IPS-20b (cell line): ENCODE measurements at regions not wholly inside any gene's neighbourhood (a gene's known extent, or its start where the extent isn't known, plus 50 kb on each side); places are given as distances from the start of the nearest gene placed in this dataset.
A peak's percentile ranks its signal among the peaks of the same experiment; 100 is the strongest.
"Not testable (repeated sequence)": the region's sequence is repeated elsewhere in the genome, so short reads cannot be mapped to it uniquely, and the experiment has no call there.

Experiments used
- H3K27ac ChIP-seq: one replicate; pipeline ENCODE4 v1.5.1; 2013; ENCODE audit warnings: low read length
- H3K27me3 ChIP-seq: 2 replicates; pipeline ENCODE4 v1.6.1; 2013; ENCODE audit warnings: mild to moderate bottlenecking, low read length, inconsistent platforms; ENCODE audit not compliant: insufficient read depth
- H3K36me3 ChIP-seq: 2 replicates; pipeline ENCODE4 v1.6.1; 2013; ENCODE audit warnings: low read depth, mild to moderate bottlenecking, inconsistent platforms, low read length, moderate library complexity; ENCODE audit not compliant: insufficient read depth
- H3K4me1 ChIP-seq: 2 replicates; pipeline ENCODE4 v1.6.1; 2013; ENCODE audit warnings: mild to moderate bottlenecking, control low read depth, inconsistent platforms, low read length, moderate library complexity; ENCODE audit not compliant: insufficient read depth
- H3K4me3 ChIP-seq: 2 replicates; pipeline ENCODE4 v1.5.1; 2013; ENCODE audit warnings: mild to moderate bottlenecking, low read length, inconsistent platforms
- H3K9ac ChIP-seq: 2 replicates; pipeline ENCODE4 v1.6.1; 2013; ENCODE audit warnings: low read depth, mild to moderate bottlenecking, inconsistent platforms, low read length, moderate library complexity
- H3K9me3 ChIP-seq: 2 replicates; pipeline ENCODE4 v1.6.1; 2013; ENCODE audit warnings: mild to moderate bottlenecking, low read depth, low read length, inconsistent platforms; ENCODE audit not compliant: insufficient read depth

GRCh38 chr6:88408355-88408754 lies 242.2 kb upstream of the CNR1 start:
- not testable (repeated sequence) for H3K4me3 ChIP-seq, H3K4me1 ChIP-seq, H3K36me3 ChIP-seq, H3K27ac ChIP-seq, H3K9ac ChIP-seq, H3K9me3 ChIP-seq, H3K27me3 ChIP-seq

DNA sequence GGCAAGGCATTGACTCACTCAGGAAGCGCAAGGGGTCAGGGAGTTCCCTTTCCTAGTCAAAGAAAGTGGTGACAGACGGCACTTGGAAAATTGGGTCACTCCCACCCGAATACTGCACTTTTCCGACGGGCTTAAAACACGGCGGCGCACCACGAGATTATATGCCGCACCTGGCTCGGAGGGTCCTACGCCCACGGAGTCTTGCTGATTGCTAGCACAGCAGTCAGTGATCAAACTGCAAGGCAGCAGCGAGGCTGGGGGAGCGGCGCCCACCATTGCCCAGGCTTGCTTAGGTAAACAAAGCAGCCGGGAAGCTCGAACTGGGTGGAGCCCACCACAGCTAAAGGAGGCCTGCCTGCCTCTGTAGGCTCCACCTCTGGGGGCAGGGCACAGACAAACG lies 240.5 kb upstream of the CNR1 start:
- not testable (repeated sequence) for H3K9ac ChIP-seq, H3K36me3 ChIP-seq, H3K4me1 ChIP-seq, H3K27me3 ChIP-seq, H3K27ac ChIP-seq, H3K9me3 ChIP-seq
- peak overlapping the region; percentile 60; the same call in 1 of the 2 replicates for H3K4me3 ChIP-seq

- H3K9me3 ChIP-seq = no peaks in the 10 kb centered on the region
- H3K4me3 ChIP-seq = no peak overlapping the region
- no peak overlapping the region for H3K9ac ChIP-seq
- H3K27ac ChIP-seq = no peak overlapping the region
- H3K36me3 ChIP-seq = no peaks in the 10 kb centered on the region
- H3K27me3 ChIP-seq = no peaks in the 10 kb centered on the region
- no peaks in the 10 kb centered on the region for H3K4me1 ChIP-seq
Measured at GRCh38 chr6:88403486-88403885, 237.3 kb upstream of the CNR1 start.

DNA sequence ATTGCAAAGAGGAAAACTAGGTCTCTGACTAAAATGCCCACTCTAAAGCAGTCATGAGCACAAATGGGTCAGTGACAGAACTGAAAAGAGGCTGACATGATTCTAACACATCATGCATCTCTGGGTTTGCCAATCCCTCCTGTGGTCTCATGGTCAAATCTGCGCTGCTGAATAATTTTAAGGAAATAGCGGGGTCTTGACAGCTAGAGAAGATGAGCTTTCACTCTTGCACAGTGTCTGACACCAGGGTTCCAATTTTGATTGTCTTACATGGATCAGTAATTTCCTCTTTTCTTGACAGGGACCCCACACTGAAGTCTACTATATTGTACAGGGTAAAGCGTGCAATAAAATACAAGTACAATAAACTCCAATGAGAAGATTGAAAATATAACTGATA lies 236.8 kb upstream of the CNR1 start:
- Histone ChIP-seq H3K4me1 (no peaks in the 10 kb centered on the region), H3K36me3 (no peaks in the 10 kb centered on the region), H3K27me3 (no peaks in the 10 kb centered on the region), H3K4me3 (no peak overlapping the region), H3K27ac (no peak overlapping the region), H3K9me3 (no peaks in the 10 kb centered on the region), H3K9ac (no peak overlapping the region)

GRCh38 chr6:88390998-88391397 lies 224.9 kb upstream of the CNR1 start:
- H3K4me3 ChIP-seq, H3K27ac ChIP-seq, H3K9ac ChIP-seq, H3K27me3 ChIP-seq, H3K9me3 ChIP-seq, H3K4me1 ChIP-seq, H3K36me3 ChIP-seq: not testable (repeated sequence)

- H3K4me3 ChIP-seq = no peak overlapping the region
- H3K36me3 ChIP-seq = no peaks in the 10 kb centered on the region
- no peaks in the 10 kb centered on the region for H3K9me3 ChIP-seq
- no peak overlapping the region for H3K27ac ChIP-seq
- H3K4me1 ChIP-seq = no peaks in the 10 kb centered on the region
- H3K27me3 ChIP-seq = no peaks in the 10 kb centered on the region
- H3K9ac ChIP-seq = no peak overlapping the region
Measured at GRCh38 chr6:88388589-88388988, 222.4 kb upstream of the CNR1 start.

DNA sequence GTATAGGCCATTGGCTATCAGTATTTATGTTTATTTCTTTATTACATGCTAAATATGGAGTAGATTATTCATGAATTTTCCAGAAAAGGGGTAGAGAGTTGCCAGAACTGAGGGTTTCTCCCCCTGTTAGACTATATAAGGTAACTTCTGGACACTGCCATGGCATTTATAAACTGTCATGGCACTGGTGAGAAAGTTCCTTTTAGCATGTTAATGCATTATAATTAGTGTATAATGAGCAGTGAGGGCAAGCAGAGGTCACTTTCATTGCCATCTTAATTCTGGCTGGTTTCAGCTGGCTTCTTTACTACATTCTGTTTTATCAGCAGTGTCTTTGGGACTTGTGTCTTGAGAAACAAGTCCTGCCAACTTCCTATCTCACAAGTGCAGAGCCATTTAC lies 220.0 kb upstream of the CNR1 start:
- Histone ChIP-seq H3K27ac (no peak overlapping the region), H3K9ac (no peak overlapping the region), H3K9me3 (no peaks in the 10 kb centered on the region), H3K27me3 (no peaks in the 10 kb centered on the region), H3K36me3 (no peaks in the 10 kb centered on the region), H3K4me1 (peaks cover 7% of the 10 kb centered on the region), H3K4me3 (no peak overlapping the region)

GRCh38 chr6:88383183-88383582 lies 217.0 kb upstream of the CNR1 start:
- Histone ChIP-seq H3K9me3 (no peaks in the 10 kb centered on the region), H3K4me3 (no peak overlapping the region), H3K27ac (no peak overlapping the region), H3K27me3 (no peaks in the 10 kb centered on the region), H3K9ac (no peak overlapping the region), H3K4me1 (peaks cover 16% of the 10 kb centered on the region), H3K36me3 (no peaks in the 10 kb centered on the region)

DNA sequence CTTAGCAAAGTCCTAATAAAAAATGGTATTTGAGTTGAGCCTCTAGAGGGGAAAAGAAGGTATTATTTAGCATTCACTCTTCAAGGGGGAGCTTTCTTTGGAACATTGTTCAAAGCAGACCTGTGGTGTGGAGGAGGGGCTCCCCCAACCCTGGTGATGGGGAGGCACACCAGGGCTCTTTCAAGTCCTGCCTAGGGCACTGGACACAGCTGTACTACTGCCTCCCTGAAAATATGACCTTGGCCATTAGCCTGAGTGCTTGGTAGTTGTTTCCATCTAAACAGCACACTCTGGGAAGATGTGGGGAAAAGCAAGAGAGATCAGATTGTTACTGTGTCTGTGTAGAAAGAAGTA lies 215.1 kb upstream of the CNR1 start:
- peaks cover 16% of the 10 kb centered on the region for H3K4me1 ChIP-seq
- no peak overlapping the region for H3K27ac ChIP-seq

DNA sequence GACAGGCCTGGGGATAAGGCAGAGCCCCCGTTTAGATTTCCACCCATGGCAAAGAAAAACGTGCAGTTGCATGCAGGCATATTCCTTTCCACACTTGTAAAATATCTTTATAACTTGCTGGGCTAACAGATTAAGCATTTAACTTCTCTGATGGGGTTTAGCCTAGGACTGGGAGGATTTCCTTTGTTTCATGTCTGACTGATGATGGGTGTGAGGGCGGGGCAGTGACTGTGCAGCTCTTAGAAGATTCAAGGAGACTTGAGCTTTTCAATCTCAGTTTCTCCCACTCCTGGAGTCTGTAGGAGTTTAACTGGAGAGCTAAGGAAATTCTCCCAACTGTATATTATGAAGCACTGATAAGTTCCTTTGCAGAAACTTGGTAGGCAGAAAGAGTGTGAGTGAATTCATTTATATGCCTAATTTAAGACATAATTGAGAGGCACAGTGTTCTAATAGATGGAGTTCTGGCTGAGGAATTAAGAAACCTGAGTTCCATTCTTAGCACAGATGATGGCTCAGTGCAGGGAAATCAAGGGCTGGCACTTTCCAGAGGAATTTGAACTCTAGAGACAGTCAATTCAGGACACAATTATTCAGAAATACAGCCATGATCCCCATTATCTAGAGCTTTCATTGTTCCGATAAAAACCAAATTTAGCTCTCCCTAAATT lies 214.6 kb upstream of the CNR1 start:
- Histone ChIP-seq H3K36me3 (no peaks in the 10 kb centered on the region), H3K9me3 (no peaks in the 10 kb centered on the region), H3K4me1 (peaks cover 16% of the 10 kb centered on the region), H3K27ac (no peak overlapping the region), H3K9ac (peak overlapping the region; percentile 10; the same call in 1 of the 2 replicates), H3K4me3 (no peak overlapping the region; the same call in 1 of the 2 replicates), H3K27me3 (no peaks in the 10 kb centered on the region)

More for the DNA sequence above, 215.1 kb upstream of the CNR1 start:
- Histone ChIP-seq H3K9ac (peak overlapping the region; percentile 10; the same call in 1 of the 2 replicates), H3K36me3 (no peaks in the 10 kb centered on the region), H3K9me3 (no peaks in the 10 kb centered on the region), H3K4me3 (no peak overlapping the region; the same call in 1 of the 2 replicates), H3K27me3 (no peaks in the 10 kb centered on the region)

DNA sequence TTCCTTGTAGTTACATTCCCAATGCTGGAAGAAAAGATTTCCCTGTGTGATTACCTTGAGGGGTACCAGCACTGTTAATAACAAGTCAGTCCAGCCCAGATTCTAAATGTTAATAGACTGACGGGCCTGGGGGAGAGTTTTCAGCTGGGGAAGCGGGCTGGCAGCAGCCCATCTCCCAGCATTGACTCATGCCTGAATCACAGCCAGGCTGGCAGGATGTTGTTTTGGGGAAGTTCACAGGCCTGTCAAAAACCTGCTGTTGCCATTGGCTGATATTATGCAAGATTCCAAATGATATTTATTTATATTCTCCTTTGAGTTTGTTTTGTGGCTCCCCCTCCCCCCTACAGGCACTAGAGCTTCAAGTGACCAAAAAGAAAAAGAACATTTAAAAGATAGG lies 213.9 kb upstream of the CNR1 start:
- Histone ChIP-seq H3K9me3 (no peaks in the 10 kb centered on the region), H3K27me3 (no peaks in the 10 kb centered on the region), H3K4me3 (no peak overlapping the region), H3K27ac (no peak overlapping the region), H3K4me1 (peaks cover 16% of the 10 kb centered on the region), H3K9ac (no peak overlapping the region), H3K36me3 (no peaks in the 10 kb centered on the region)

DNA sequence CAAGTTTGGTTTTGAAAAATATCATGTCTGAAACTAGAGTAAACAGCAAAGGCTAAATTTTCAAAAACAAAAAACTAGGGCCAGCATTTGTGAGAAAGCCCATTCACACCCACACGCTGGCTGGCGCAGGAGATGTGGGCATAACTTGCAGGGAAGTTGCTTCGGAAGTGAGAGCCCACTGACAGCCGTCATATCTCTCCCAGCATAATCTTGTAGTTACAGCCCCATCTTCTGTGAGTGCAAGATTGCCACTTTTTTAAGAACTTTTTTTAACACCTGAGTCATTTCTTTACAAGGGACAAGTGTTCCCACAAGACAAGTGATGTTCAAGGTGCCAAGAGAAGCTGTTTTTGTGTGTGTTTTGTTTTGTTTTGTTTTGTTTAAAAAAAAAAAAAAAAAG lies 212.5 kb upstream of the CNR1 start:
- H3K27me3 ChIP-seq = no peaks in the 10 kb centered on the region
- H3K4me3 ChIP-seq = no peak overlapping the region
- peaks cover 16% of the 10 kb centered on the region for H3K4me1 ChIP-seq
- H3K9ac ChIP-seq = no peak overlapping the region
- no peak overlapping the region for H3K27ac ChIP-seq
- H3K9me3 ChIP-seq = no peaks in the 10 kb centered on the region
- no peaks in the 10 kb centered on the region for H3K36me3 ChIP-seq
